Right renal pelvis (tissue), 4 donors: ENCODE measurements at regions not wholly inside any gene's neighbourhood (a gene's known extent, or its start where the extent isn't known, plus 50 kb on each side); places are given as distances from the start of the nearest gene placed in this dataset.

Source experiments
- DNase-seq, 4 donors: peaks; one replicate each; pipeline ENCODE4 v3.0.0-alpha.2; 2013; ENCODE audit warnings: low read depth in 4 of 4, low spot score in 3 of 4, missing footprints in 1 of 4

- DNase-seq, result no peak
Measured at GRCh38 chr1:29828526-29829447, 592.5 kb downstream of the PTPRU start.

GRCh38 chr1:29827801-29828525 is 591.6 kb downstream of the PTPRU start:
- no peak for DNase-seq

GRCh38 chr1:29827237-29827750 is 591.0 kb downstream of the PTPRU start:
- no peak for DNase-seq

- no peak for DNase-seq
Measured at GRCh38 chr1:29826646-29827045, 590.3 kb downstream of the PTPRU start.

DNA sequence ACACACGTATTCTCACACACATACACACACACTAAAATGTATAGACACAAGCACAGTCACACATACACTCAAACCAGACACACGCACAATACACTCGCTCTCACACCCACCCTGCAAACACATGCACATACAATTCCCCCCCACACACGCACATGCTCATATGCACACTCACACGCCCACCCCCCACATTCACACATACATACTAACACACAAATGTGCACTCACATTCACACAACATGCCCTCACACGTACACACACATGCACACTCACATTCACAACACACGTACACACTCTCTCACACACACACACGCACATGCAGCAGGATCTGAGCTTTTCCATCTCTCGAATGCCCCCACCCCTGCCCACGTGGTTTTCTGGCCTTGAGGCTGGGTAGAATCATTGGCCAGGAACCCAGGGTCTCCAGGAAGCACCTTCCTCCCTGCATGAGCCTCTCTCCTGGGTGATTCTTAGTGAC is 589.7 kb downstream of the PTPRU start:
- DNase-seq, result no peak

- DNase-seq, result no peak
Measured at GRCh38 chr1:29825274-29825940, 589.1 kb downstream of the PTPRU start.

- DNase-seq, result no peak
Measured at GRCh38 chr1:29824511-29825273, 588.4 kb downstream of the PTPRU start.

DNA sequence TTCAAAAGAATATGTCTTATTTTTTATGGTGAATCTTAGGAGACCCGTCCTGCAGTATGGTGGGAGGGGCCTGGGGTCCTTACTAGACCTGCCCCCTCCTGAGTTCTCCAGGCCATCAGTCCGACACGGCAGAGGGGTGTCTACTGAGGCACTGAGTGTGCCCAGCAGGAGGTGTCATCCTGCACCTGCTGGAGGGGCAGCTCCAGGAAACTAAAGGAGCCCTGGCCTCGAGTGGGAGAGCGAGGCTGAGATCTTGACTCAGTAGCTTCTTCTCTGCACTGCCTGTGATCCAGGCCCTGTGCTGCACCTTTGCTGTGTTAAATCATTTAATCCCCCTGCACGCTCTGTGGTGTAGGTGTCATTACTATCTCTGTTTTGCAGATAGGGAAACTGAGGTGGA is 587.7 kb downstream of the PTPRU start:
- DNase-seq, result no peak

DNA sequence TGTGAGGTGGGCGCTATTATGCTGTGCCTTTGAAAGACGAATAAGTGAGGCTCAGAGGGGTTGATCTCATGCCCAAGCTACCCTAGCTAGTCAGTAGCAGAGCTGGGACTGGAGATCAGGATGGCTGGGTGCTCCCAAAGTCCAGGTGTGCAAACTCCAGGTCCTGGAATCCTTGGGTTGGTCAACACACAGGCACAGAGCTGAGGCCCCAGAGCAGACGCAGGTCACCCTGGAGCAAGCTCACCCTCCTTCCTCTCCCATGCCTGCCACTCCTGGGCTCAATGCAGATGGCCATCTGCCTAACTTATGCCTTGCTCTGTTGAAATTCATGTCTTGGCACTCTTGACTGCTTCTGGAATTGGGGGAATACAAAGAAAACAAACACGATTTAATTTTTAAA is 587.2 kb downstream of the PTPRU start:
- DNase-seq, result no peak

DNA sequence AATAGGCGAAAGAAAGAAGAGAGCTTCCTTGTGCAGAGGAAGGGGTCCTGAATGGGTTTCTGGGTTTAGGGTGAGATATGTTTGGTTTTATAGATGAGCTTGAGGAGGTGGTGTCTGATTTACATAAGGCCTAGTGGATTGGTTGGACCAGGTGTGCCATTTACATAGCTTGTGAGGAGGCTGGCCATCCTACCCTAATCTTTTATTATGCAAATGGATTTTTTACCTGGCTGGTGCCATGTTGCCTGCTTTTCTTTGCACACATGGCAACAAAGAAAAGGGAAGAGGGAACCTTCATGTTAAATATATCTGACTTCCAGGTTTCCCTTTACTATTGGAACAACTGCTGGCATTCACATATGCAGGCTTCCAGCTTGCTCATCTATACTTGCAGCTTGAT is 585.3 kb downstream of the PTPRU start:
- DNase-seq, result no peak

GRCh38 chr1:29820401-29820800 is 584.1 kb downstream of the PTPRU start:
- no peak for DNase-seq

DNA sequence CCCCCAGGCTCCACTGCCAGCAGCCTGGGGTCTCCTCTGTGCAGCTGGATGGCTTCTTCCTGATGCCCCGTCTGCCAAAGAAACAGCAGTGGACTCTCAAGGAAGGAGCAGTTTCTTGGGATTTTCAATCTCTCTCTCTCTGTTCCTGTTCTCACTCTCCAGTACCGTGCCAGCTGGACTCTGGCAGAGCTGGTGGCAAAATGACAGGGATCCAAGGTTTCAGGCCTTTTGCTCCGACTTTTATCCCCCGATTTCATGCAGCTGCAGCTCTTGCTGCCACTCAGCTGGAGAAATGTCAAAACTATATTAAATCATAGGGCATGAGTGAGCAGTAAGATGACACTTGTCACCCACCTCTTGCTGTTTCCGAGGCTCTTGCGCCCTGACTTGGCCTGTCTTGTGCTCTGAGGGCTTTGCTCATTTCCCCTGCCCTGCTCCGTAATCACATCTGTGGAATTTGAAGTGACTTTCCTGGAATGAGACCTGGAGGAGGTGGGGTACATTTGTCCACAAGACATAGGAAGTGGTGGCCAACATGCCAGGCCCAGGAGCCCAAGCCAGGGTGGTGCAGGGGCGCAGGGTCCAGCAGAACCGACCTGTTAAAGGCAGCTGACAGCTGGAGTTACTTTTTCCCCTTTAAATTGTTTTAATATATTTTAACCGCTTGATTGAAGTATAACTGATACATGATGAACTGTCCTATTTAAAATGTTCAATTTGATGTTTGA is 576.2 kb downstream of the PTPRU start:
- DNase-seq, result no peak

DNA sequence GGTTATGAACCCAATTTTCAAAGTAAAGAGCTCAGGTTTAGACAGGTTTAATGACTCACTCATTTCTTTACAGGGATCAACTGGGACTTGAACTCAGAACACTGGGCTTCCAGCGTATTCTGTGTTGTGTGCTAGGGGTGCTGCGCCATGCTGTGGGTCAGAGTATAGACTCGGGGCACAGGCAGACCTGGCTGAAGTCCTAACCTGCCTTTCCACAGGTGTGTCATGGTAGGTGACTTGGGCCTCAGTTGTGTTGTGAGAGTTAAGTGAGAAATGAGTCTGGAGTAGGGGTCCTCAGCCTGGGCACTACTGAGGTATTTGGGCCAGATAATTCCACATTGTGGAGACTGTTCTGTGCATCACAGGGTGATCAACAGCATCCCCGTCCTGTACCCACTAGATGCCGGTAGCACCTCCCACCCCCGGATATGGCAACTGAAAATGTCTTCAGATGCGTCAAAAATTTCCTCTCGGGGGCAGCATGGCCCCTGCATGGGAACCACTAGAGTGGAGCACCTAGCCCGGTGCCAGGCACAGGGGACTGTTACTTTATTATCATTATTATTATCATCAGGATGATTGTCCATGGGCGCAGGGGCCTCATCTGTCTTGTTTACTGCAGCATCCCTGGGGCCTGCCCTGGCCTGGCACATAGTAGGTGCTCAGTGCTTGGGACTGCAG is 575.5 kb downstream of the PTPRU start:
- DNase-seq, result no peak

GRCh38 chr1:29811247-29811646 is 574.9 kb downstream of the PTPRU start:
- no peak for DNase-seq

DNA sequence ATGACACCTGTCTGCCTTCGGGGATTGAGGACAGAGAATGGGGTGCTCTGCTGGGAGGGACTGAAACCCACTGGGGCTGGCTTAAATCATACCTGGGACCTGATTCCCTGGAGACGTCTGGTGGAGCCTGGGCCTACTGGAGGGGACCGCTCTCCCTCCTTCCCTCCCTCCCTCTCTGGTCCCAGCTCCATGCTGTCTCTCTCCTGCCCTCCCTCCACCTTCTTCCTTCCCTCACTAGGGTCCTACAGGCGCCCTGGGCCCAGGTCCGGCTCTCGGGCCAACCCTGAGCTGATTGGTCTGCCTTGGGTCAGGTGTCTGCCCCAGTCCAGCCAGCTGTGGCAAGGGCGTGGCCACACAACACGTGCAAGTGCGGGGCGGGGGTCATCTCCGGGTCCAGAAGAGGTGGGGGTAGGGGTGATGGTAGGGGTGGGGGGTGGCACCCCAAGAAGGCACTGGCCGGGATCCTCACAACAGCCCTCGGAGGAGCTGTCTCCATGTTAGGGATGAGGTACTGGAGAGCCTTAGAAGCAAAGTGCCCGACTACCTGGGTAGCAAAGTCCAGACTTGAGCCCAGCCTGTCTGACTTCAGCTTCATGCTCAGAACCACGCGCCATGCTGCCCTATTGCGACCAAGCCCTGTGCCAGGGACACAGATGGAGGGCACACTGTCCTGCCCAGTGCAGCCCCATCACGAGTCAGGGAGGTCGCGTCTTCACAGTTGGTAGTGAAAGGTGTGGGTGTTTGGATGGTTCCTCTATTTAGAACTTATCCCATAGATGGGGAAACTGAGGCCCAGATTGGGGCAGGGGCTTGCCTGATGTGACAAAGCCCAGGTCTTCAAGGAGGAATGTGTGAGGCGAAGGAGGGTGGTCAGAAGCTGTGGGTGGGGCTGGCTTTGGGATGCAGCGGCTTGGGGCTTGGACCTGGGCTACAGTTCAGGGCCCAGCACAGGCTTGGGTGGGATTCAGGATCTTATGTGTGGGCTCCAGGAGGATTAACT is 574.1 kb downstream of the PTPRU start:
- no peak for DNase-seq

DNA sequence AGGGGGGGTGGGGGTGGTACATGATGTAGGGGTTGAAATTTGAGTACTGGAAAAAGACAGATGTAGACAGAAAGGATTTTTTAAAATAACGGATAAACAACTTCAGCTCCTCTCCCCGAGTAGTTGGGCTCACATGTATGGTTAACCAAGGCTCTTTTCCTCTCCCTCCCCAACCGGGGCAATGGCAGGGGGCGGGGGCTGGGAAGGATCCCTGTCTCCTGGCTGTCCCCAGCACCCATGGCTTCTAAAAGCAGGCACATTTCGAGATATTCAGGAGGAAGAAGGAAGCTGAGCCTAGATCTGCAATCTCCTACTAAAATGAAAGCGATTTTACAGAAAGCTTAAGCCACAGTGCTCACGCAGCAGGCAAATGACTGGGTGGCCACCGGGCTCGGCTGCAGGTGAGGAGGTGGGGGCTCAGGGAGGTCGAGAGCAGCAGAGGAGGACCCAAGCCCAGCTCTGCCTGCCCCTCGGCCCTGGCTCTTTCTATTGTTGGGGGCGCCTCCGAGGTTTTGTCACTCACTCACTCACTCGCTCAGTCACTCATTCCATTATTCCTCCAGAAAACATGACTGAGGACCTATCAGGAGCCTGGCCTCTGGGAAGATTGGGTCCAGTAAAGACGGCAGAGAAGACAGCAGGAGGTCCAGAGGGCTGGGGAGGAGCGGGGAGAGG is 573.3 kb downstream of the PTPRU start:
- DNase-seq, result no peak
